Lower leg skin (tissue), 3 donors: ENCODE measurements at regions not wholly inside any gene's neighbourhood (a gene's known extent, or its start where the extent isn't known, plus 50 kb on each side); places are given as distances from the start of the nearest gene placed in this dataset.

Source experiments
- POLR2A ChIP-seq, 2 donors: fragments of 450-650 bp; IDR thresholded peaks; one replicate each; pipeline ENCODE4 v1.6.1; 2016 to 2017; ENCODE audit warnings: antibody characterized with exemption in 2 of 2, mild to moderate bottlenecking in 1 of 2, moderate library complexity in 1 of 2
- TF ChIP-seq, protein P1 (sequence below), 3 donors: fragments of 450-650 bp; IDR thresholded peaks; one replicate each; pipeline ENCODE4 v1.5.1; 2016; ENCODE audit warnings: antibody characterized with exemption in 3 of 3, mild to moderate bottlenecking in 3 of 3, moderate library complexity in 2 of 3

GRCh38 chr2:15753811-15754702 lies 162.4 kb downstream of the DDX1 start:
- TF ChIP-seq, protein P1, sequence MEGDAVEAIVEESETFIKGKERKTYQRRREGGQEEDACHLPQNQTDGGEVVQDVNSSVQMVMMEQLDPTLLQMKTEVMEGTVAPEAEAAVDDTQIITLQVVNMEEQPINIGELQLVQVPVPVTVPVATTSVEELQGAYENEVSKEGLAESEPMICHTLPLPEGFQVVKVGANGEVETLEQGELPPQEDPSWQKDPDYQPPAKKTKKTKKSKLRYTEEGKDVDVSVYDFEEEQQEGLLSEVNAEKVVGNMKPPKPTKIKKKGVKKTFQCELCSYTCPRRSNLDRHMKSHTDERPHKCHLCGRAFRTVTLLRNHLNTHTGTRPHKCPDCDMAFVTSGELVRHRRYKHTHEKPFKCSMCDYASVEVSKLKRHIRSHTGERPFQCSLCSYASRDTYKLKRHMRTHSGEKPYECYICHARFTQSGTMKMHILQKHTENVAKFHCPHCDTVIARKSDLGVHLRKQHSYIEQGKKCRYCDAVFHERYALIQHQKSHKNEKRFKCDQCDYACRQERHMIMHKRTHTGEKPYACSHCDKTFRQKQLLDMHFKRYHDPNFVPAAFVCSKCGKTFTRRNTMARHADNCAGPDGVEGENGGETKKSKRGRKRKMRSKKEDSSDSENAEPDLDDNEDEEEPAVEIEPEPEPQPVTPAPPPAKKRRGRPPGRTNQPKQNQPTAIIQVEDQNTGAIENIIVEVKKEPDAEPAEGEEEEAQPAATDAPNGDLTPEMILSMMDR (IDR thresholded peaks at IDR 0.05): no peak
- TF ChIP-seq POLR2A (IDR thresholded peaks at IDR 0.05): no peak
